ENCODE measurements at regions not wholly inside any gene's neighbourhood (a gene's known extent, or its start where the extent isn't known, plus 50 kb on each side); places are given as distances from the start of the nearest gene placed in this dataset.

DNA sequence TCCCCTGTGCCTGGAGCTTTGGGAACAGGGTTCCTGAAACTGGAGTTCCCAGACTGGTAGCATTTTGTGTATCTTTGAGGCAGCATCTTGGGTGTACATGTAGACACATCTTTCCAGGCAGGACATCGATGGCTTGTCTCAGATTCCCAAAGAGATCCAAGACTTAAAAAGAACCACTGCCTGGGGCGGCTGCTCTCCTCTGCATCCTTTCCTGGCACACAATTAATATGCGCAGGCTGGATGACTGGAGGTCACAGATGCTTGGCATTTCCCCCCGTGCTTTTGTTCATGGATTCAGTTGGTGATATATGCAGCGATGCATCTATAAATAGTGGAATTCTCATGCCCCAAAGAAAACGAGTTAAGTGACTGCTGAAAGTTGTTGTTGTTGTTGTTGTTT, 80.5 kb downstream of the CLDN34 start:
- no peak for DNase-seq (ENCODE audit: low read depth)

DNA sequence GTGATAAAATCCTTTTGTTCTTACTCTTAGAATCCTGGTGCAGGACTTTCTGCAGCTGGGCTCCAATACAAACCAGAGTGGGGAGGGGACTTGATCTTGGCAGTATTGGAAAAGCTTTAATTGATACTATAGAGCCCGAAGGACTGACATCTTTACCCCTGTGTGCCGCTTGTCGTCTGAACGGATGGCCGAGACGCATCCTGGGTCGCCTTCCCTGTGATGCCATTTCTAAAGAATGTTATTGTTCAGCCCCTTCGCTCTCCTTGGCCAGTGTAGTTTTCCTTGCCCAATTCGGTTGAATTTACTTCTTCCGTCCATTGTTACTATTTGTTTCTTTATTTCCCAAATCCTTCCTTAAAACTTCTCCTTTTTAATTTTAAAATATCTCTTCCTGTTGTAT, 80.9 kb downstream of the CLDN34 start:
- DNase-seq (ENCODE audit: low read depth), result no peak

DNA sequence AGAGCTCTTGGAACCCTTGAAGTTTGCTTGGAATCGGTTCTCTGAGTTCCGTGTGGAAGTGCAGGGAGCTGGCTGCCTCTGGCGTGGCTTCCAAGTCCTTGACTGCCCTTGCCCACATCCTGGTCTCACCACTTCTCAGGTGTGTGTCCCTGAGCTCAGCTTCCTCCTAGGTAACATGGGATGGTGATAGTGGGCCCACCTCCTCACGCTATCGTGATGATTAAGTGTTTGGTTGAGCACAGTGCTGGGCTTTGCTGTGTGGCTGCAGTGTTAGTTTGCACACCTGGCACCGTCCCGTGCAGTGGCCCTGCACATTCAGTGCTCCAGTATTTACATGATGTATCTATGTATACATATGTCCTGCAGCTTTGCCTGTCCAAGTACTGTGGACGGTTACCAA, 81.5 kb downstream of the CLDN34 start:
- DNase-seq (ENCODE audit: low read depth), result no peak

DNA sequence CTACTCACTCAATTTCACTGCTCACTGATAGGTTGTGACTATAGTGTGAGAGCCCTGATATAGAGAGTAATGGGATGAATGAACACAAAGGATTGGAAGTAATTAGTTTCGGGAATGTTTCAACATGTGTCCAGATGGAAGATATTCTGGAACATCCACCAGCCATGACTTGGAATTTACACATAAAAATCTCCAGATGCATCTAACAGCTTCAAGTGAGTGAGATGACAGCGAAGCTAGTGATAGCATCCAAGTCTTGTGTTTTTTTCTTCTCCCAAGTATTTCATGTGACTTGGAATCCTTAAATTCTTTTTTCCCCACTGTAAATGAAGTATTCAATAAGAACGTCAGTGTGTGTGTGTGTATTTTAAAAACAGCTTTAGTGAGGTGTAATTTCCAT, 82.1 kb downstream of the CLDN34 start:
- DNase-seq (ENCODE audit: low read depth), result no peak

DNA sequence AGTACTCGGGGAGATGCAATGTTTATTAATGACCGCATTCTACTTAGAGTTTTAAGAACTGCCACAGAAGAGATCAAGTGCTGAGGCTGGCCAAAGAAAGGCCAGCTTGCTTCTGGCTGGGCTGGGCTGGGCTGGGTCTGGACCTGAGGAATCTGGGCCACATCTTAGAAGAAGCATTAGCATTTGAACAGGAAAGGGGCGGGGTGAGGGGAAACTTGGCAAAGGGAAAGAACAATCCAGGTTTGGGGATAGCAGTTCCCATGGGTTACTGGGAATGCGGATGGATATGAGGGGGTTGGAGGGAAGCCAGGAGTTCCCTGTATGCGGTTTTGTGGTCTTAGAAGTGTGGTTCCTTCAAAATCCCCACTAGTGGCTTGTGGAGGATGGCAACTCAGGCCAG, 83.3 kb downstream of the CLDN34 start:
- no peak for DNase-seq (ENCODE audit: low read depth)

DNA sequence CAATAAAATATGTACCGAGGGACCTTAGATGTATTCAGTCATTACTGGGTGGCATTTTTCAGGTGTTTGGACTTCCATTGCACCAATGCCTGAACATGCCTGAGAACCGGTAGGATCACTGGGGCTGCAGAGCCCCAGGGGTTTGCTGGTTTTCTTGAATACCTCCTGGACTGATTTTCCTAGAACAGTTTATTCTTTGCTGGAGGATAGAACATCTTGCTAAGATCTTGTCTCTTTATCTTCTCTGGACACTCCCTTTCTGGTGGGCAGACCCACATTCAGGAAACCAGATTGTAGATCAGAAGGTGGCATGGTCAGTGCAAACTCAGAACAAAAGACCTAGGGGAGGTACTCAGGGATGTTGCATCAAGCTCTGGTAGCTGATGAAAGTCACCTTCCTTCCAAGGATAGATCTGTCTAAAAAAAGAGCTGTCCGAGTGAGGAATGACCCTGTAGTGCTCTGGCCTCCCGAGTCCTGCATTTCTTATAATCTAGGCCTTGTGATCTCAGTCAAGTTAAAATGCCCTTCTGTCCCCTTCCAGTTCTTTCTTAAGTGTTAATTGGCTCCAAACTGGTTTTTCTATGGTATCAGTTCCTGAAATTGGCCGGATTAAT, 84.8 kb downstream of the CLDN34 start:
- no peak for DNase-seq (ENCODE audit: low read depth)

DNA sequence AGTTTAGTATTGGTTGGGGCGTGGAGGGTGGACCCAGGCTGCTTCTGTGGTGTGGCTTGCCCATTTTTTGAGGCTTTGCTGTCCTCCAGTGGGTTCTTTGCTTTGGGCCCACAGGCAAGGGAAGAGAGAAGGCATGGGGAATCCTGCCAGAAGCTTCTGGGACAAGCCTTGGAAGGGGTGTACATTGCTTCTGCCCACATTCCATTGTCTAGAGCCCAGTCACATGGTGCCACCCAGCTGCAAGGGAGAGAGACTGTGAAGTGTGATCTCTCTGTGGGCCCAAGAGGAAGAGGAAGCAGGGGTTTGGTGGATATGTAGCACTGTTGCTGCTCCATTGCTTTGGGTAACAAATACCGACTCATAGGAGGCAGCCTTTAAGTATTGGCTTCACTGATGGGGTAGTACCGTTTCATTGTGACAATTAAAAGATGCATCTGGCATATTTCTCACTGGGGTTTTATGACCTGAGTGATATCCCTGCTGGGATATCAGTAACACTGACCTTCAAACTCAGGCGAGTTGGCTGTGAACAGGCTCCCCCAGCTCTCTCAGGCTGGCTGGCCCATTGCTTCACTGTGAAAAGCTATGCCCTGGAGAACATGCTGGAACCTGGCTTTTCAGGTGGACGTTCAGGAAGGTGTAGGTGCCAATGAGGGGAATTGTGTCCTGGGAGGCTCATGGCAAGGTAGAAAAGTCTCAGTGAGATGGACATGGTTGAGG, 85.9 kb downstream of the CLDN34 start:
- DNase-seq (ENCODE audit: low read depth), result no peak

DNA sequence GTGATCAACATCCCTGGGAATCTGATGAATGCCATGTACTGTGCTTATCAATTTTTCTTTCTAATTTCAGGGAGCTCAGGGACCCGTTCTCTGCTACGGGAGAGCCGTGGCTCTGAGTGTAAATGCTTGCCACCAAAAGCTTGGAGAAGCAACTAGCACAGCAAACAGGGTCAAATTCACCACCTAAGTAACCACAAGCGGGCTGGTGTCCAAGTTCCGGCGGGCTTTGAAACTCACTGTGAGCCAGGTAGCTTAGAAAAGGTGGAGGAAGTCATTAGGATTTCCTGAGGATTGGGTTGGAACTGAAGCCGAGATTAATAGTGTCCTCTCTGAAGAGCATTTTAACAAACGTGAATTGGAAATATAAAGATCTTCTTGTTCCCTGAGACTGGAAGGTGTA, 87.2 kb downstream of the CLDN34 start:
- DNase-seq (ENCODE audit: low read depth), result no peak

DNA sequence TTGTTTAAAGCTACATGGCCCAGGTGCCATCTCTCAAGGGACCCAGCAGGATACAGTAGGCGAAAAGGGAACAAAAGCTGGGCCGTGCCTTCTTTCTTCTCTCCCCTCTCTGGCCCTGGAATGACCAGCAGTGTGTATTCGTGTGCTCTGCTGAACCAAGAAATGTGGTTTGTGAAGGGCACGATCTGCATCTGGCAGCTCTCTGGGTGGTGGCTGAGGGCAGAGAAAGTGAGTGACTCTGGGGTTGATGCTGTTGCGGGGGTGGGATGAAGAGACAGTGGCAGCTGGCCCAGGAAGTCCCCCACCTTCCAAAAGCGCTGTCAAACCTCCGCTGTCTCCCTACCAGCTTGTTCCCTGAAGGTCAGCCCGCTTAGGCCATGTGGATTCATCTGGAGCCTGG, 88.3 kb downstream of the CLDN34 start:
- no peak for DNase-seq (ENCODE audit: low read depth)

DNA sequence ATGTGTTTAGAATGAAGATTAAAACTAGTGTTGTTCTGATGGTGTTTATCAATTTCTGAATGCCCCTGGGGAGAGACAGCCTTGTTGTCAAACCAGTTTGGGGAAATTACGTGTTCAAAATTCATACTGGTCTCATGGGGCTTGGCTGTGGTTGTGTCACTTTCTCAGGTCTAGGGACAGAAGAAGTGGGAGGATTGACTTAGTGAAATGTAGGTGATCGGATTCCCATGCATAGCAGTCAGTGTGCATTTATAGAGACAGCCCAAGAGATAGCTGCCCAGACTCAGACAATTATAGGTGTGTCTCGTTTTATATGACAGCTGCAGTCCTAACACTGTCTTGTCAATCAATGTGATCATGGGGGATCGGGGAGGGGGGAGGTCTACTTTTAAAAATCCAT, 94.4 kb upstream of the CLCN4 start:
- no peak for DNase-seq (ENCODE audit: low read depth)

DNA sequence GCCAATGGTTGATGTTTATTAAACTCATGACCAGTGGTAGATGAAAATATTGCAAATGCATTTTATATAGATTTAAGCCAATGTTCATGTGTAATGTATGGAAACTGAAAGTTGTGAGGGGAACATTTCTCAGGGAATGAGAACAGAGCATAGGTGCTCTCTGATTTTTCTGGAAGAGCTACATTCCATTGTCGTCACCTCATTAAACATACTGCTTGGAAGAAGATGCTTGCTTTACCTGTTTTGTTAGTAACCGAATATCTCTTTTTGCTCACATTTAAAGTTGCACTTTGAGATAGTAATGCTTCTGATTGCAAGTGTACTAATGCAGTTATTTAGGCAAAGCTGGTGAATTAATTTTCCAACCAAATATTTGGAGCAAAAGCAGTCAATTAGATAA, 93.8 kb upstream of the CLCN4 start:
- no peak for DNase-seq (ENCODE audit: low read depth)

DNA sequence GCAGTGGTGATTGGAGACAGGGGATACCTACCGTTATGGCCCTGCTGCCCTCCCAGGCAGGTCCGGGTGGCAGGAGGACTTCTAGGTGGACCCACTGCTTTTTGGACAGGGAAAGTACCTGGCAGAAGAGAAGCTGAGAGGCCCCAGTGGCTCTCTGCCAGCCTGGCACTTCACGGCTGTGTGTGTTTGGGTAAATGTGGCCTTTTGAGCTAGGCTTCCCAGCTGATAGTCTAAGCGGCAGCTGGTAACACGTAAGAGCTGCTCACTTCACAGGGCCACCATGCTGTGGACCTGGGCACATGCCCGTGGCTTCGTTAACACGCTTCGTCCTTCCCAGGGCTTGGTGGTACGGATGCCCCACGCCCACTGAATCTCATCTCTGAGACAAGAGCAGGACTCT, 92.0 kb upstream of the CLCN4 start:
- no peak for DNase-seq (ENCODE audit: low read depth)

DNA sequence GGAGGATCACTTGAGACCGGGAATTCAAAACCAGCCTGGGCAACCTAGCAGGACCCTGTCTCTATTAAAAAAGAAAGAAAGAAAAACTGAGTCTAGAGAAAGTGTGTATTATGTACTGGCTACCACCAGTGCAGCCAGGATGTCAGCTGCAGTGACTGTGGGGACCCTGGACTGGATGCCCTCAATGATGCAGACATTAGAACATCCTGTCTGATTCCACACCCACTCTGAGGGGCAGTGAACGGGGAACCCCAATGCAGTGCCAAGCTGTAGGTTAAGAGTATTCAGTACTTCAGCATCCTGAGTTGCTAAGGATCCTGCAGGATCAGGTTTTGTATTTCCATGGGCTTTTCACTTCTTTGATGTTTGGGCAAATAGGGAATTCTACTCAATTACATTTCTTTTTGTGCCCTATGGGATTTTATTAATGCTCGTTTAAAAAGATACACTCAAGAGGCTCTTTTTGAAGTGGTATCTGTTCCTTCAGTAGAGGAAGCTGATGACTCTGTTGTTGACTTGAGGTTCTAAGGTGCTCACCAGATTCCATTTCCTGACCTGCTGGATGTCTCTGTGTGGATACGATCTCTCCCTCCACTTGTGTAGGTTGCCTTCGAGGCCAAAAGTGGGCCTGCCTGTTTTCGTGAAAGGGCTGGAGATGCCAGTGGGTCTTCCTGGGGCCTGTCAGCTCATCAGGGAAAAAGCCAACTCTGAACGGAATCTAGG, 85.9 kb upstream of the CLCN4 start:
- no peak for DNase-seq (ENCODE audit: low read depth)

DNA sequence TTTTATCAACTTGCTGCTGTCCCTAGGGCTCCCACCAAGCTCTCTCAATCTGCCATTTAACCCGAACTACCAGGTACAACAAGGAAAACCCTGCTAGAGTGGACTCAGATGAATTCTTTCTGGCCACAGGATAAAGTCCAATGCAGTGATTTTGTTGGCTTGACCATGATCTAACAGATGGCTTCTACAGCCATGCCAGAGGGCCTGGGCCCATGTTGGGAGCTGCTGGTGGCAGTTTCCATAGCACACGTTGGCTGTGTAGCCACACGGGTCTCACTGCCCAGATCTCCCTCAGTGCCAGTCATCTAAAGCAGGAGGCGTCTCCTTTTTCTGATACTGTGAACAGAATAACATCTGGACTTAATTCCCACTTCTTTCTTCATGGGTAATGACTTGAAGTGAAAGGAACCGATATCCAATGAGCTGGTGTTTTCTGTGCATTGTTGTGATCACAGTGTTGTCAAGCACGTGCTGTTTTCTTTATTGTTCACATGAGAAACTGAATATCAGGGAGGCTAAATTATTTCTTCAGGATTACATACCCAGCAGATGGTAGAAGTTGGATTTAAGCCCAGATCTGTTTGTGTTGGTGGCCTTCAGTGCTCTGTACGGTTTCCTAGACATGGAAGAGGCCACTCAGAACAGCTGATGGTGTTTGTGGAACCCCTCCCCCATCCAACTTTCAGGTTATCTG, 85.2 kb upstream of the CLCN4 start:
- no peak for DNase-seq (ENCODE audit: low read depth)

DNA sequence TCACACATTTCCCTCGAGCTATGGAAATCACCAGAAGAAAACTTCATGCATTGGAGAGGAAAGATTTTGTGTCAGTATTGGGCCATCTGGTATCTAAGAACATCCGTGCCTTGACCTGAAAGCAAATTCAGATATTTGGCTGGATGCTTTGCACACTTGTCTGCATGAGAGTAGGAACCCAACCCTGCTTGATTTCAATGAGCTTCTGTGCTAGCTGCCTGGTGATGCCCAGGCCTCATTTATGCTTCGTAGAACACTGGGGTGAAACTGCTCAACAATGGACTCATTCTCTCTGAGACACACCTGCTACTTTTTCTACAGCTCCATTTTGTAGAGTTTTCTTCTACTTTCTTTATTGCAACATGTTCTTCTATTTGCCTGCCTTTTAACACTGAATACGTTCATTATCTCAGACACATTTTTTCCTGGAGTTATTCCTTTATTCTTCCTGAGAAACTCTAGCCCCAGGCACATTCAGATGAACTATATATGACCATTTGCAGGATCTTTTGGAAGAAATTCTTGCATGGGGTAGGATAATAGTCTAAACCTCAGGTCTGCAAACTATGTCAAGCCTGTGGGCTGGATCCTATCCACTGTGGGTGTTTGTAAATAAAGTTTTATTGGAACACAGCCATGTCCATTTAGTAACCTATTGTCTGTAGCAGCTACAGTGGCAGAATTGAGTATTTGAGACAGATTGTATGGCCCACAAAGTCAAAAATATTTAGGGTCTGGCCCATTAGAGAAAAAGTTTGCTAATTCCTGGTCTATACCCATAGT, 83.8 kb upstream of the CLCN4 start:
- no peak for DNase-seq (ENCODE audit: low read depth)

DNA sequence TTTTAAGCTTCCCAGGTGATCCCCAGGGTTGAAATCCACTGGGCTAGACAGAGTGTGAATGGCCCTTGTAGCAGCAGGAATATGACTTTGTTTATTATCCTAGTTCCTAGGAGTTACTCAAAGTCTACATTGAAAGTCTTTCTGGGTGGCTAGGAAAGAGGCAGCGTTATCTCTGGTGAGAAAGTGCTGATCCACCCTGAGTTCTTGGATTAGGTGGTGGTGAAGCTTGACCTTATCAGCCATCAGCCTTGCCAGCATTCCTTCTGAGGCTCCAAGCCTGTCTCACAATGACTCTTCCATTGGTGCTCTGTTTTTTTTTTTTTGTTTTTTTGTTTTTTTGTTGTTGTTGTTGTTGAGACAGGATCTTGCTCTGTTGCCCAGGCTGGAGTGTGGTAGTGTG, 83.1 kb upstream of the CLCN4 start:
- DNase-seq (ENCODE audit: low read depth), result no peak

DNA sequence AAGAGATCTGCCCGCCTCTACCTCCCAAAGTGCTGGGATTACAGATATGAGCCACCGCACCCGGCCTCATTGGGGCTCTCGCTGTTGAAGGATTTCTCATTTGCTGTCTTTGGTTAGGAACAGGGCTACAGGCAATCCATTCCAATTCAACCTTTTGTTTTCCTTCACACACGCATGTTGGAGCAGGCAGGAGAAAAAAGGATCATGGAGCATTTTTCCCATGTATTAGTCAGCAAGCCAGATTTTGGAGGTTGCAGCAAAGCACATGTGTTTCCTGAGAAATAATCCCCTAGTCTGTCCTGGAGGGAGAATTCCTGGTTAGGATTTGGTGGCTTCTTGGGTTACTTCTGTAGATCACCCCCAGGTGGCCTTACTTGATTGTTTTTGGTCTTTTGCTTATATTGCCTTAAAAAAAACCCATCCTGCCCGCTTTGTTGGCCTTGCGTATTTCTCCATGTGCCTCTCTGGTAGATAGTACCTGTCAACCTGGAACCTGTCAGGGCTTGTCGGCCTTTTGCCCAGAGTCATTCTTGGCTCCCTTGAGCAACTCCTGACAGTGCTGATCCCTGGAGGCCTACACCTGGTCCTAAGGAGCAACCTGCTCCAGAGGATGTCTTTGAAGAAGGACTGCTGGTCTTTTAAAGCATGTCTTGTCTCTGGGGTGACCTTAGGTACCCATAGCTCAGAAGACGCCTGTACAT, 82.4 kb upstream of the CLCN4 start:
- no peak for DNase-seq (ENCODE audit: low read depth)

DNA sequence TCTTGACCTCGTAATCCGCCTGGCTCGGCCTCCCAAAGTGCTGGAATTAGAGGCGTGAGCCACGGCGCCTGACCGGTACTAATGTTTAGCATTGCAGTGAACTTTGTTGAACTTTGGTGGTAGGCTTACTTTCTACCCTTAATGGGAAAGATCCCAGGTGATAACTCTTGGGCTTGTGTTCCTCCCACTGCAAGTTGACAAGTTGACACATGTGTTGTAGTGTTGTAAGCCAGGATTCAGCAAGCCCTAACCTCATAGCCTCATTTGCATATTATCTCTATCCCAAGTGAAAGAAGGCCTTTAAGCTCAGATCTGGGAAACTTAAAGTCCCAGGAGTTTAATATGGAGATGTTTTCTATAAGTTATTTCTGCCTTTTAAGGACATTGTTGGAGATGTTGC, 80.0 kb upstream of the CLCN4 start:
- DNase-seq (ENCODE audit: low read depth), result no peak

DNA sequence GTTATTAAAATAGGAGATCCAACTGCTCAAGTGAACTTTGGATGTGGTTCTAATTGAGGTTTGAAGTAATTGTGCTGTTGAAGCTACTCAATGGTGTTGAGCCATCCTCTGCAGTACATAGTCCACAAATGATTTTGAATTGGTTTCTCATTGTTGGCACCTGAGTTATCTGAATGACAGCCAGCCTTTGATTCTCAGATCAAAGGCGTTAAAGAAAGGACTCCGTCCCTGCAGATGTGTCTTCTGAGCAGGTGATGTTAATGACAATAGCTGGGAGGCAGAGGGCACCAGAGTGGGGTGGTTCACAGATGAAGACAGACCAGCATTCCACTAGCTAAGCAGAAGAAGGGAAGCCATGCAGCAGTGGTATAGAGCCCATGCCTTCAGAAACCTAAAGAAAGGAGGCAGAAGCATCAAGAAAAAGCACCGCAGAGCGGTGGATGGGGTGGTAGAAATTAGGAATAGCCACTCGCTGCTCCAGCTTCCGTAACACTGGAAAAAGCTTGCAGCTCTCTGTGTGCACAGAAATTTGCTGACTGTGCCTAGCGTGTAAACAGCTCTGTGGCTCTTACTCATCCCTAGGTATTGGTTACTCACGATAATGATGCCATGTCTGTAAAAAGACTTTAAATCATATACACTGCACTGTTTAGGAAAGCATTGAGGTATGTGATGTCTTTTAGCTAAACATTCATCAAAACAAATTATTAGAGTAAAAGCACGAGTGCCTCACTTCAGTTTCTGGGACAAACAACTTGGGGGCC, 79.2 kb upstream of the CLCN4 start:
- no peak for DNase-seq (ENCODE audit: low read depth)

DNA sequence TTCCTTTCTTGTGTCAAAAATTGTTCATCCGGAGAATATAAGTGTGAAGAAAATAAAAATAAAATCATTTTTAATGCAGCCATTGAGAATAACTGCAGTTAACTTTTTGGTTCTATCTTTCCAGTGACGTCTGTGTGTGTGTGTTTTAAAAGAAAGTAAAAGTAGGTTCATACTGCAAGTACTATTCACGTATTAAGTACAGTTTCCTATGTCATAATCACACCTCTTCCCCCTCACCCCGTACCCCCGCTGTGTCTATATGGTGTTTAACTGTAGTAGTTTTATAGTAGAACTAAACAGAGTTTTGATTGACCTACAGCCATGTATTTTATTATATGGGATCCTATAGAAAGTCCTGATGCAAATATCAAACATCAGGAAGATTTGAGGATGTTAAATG, 78.5 kb upstream of the CLCN4 start:
- no peak for DNase-seq (ENCODE audit: low read depth)

DNA sequence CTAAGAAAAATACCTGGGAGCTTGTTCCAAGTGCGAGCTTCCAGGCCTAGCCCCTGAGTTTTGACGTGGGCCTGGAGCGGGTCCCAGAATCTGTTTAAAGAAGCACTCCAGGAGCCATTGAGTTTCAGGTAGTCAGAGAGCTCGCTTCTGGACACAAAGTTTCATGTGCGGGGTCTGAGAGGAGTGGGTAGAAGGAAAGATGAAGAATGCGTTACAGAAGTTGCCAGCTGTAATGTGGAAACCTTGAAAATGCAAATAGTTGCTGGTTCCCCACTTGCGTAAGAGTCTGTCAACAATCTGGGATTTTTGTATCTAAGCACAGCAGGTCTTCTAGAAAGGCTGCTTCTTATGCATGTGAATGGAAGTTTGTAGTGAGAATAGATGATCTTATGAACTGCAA, 77.5 kb upstream of the CLCN4 start:
- DNase-seq (ENCODE audit: low read depth), result no peak

All from stimulated activated CD8-positive, alpha-beta memory T cell treated with anti-CD3 and anti-CD28 coated beads, Interleukin-15, amount 100 ng/mL, for 1 hour (primary cell).